Dermis microvascular lymphatic vessel endothelial cell (primary cell): ENCODE measurements at regions not wholly inside any gene's neighbourhood (a gene's known extent, or its start where the extent isn't known, plus 50 kb on each side); places are given as distances from the start of the nearest gene placed in this dataset.
"Not testable (repeated sequence)": the region's sequence is repeated elsewhere in the genome, so short reads cannot be mapped to it uniquely, and the experiment has no call there.

Experiments used
- DNase-seq, 2 donors: peaks; one replicate each; pipeline versions ENCODE4 v3.0.0 to v3.0.0-alpha.2; 2010; ENCODE audit warnings: low read depth in 2 of 2

DNA sequence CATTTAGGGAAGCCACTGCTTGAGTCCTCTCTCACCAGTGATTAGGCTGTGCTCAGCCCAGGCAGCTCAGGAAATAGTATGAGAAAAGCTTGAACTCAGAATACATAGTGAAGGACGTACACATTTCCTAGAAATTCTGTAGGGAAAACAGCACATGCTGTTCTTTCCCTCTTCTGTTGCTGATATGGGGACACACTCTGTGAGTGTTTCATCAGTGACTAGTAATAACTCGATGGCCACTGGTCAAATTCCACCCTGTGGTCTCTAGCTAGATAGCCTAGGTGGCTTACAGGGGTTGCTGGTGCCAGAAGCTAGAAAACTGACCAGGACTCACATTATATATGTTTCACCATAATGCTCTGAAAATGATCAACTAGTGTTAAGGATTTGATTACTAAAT lies 259.8 kb upstream of the SOX4 start:
- no peak for DNase-seq

DNA sequence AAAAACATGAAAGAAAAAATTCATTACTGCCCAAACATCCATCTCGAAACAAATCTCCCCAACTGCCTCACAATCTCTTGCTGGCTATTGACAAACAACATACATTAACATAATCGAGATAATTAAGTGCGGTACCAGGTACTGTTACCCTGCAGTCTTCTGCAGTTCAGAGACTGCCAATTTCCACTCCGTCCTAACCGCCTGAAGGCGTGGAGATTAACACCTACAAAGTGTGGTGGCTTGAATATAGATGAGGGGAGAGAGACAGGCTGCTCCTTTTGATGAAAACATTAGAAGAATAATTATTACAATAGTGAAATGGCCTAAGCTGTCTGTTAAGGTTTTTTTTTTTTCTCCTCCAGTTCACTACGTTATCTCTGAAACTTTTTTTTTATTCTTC lies 258.9 kb upstream of the SOX4 start:
- no peak for DNase-seq

DNA sequence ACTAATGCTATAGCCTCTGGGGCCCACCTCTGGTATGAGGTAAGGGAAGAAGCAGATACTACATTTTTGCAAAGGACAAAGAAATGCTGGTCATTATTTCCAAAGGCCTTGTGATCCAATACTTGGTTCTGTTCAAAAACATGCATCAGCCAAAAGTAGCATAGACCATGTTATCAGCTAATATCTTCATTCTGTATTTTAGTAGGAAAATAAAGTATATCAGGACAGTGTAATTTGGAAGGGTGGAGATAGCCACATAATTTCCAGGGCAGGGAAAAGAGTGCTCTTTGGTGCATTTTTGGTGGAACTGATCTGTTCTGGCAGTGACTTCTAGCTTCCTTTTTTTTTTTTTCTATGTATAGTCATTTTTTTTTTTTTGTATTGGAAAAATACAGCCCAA lies 258.0 kb upstream of the SOX4 start:
- no peak for DNase-seq

DNA sequence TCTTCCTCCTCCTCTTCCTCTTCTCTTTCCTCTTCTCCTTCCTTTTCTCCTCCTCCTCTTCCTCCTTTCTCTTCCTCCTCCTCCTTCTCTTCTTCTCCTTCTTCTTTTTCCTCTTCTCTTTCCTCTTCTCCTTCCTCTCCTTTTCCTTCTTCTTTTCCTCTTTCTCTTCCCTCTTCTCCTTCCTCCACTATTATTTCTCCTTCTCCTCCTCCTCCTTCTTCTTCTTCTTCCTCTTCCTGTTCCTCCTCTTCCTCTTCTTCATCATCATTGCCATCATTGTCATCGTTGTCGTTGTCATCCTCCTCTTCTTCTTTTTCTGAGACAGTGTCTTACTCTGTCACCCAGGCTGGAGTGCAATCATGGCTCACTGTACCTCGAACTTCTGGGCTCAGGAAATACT lies 256.3 kb upstream of the SOX4 start:
- no peak for DNase-seq

DNA sequence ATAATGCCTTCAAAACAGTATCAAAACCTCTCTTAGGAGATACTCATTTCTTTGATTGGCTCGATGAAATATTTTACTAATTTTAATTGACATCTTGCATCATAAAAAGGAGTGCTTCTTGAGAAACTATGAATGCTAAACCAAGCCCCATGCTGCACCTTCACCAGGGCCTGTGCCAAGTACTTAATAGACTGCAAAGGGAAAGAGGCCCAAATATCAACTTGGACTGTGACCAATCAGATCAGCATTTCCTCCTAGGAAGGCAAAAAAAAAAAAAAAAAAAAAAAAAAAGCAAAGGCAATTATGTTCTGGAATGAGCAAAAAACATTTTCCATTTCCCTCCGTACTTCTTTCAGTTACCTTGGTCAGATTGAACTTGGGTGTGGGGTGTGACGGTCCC lies 253.0 kb upstream of the SOX4 start:
- DNase-seq: peak in 1 of 2 donors; percentile 11

DNA sequence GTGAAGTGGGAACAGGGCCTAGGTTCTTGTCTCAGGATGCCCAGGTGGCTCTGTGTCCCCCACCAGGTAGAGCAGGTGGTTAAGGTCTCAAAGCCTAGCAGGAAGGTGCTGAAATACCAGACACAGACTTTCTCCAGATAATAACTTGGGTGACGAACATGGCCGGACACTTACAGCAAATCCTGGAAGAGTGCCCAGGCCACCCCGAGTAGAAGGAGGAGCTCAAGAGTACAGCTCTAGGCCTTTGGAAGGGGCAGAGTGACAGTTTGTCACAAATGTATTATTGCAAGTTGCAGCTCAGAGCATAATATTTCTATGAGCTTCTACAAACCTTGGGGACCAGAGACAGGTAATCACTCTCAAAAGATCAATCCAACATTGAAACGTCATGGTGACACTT lies 251.6 kb upstream of the SOX4 start:
- no peak for DNase-seq

DNA sequence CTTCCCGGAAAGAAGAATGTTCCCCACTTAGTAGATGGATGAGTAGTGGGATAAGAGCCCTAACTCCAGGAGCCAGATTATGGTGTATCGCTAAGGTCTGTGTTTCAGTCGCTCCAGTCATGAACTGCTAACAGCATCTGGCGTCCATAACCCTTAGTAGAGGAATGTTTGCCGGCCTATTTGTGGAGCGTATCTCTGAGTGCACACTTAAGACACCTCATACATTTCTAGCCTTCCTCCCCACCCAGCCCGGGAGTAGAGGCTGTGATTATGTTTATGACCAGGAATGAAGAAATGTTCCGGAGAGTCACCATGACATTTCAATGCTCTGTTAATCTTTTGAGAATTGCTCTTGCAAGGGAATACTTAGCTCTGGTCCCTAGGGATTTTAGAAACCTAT lies 251.1 kb upstream of the SOX4 start:
- DNase-seq: no peak

DNA sequence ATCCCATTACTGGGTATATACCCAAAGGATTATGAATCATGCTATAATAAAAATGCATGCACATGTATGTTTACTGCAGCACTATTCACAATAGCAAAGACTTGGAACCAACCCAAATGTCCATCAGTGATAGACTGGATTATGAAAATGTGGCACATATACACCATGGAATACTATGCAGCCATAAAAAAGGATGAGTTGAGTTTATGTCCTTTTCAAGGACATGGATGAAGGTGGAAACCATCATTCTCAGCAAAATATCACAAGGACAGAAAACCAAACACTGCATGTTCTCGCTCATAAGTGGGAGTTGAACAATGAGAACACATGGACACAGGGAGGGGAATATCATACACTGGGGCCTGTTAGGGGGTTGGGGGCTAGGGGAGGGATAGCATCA lies 247.8 kb upstream of the SOX4 start:
- not testable (repeated sequence) for DNase-seq

DNA sequence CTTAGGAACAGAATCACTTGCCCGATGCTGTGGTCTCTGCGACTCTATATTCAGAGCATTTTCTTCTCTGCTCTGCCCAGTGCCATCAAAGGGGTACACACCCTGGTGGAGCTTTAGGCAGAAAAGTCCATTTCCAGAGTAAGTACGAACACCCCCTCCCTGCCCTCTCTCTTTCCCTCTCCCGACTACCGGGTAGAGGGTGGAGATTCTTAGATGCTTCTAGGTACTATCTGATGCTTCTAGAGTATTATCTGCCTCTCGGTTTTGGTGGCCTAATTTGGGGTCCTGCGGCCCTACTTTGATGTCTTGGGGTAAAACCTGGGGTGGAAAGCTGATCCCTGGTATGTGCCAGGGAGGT lies 245.4 kb upstream of the SOX4 start:
- DNase-seq: no peak

DNA sequence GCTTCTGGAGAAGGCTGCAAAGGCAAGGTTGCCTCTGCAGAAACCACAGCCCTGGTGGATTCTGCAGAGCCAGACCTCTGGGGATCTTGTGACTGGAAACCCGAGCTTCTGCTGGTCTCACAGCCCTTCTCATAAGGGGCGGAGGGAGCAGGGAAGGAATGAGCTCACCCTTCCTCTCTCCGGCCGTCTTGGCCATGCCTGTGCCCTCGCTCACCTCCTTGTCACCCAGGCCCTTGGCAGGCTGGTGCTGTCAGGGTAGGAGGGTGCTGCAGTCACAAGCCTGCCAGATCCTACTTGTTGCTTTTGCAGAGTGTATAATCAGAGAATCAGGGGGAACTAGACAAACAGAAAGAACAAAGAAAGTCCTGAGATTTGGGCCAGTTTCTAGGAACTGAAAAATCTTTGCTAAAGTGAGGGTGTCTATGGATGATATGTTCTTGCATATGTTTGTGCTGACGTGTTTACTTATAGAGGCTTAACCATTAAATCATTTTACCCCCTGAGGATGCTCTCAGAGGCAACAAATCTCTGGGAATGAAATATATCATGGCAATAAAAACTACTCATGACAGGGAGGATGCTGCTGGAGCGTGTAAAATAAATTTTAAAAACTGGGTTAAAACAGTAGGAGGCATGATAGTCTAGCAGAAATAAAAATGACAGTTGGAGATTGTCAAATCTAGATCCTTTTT lies 244.9 kb upstream of the SOX4 start:
- peak in 1 of 2 donors; percentile 12 for DNase-seq

DNA sequence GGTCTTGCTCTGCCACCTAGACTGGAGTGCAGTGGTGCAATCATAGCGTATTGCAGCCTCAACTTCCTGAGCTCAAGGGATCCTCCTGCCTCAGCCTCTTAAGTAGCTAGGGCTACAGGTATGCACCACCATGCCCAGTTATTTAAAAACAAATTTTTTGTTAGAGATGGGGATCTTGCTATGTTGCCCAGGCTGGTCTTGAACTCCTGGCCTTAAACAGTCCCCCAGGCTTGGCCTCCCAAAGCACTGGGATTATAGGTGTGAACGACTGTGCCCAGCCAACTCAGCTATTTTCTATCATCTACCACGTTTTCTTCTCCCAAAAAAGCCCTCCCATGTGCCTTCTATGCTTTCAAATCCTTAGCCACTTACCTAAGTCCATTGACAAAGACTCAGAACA lies 243.7 kb upstream of the SOX4 start:
- no peak for DNase-seq

DNA sequence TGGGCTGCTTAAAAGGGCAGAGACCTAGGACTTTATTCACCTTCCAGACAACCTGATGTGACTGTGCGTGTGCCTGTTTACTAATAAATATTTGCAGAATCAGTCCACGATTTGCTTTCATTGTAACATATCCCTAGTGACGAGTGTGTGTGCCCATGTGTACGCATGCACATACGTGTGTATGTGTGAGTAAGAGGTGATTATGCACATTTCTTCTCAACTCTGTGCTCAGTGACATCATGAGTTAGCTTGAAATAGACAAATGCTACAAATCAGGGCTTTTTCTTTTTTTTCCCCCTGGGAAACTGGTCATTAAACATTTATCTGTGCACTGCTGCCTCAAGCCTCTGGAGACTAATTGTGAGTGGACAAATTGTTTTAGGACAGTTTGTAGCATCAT lies 242.6 kb upstream of the SOX4 start:
- no peak for DNase-seq

DNA sequence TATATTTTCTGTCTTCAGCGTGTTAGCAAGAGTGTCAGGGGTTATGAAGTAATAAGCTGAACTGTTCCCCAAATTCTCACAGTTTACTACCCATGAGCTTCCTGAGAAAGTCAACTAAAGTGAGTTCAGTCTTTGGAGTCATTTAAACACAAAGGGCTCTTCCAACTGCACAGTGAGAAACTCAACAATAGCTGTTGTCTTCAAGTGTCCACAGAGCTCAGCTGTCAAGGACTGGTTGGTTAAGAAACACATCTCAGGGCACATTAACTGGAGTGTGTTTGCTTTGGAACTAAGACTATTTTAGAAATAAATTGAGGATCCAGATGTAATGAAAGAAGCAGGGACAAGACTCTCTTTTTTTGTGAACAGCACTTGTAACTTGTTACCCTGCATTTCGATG lies 241.4 kb upstream of the SOX4 start:
- DNase-seq: no peak

DNA sequence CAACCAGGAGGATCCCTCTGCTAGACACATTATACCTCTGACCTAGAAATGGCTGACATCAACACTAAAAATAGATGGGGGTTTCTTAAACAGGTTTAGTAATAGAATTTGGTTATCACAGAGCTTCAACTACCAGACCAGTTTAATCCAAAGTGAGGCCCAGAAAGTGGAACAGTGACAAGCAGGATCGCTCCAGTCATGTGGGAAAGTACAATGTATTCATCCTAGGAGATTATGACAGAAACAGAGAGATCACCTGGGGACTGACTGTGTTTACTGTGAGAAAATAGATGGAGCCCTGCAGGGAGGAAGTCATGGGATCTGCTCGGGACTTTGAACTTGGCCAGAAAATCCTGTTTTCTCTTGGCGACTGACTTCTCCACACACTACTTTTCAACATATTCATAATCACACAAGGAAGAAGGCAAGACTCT lies 238.7 kb upstream of the SOX4 start:
- peak; percentile 11 to 17 for DNase-seq

DNA sequence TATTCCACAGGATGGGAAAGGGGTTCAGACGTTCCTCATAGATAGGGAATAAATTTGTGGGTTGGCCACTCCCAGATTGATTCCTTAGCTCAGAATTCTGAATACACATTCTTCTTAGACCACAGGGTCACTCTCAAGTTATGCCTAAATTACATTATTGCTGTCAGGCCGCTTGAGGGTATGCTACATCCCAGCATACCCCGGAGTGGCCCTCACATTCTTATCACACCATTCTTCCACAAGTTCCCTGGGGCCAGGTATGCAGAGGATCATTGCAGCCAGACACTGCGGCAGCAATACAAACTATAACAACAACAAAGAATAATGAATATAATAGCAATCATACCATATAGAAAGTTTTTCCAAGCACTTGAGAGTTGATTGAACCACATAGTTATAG lies 237.9 kb upstream of the SOX4 start:
- no peak for DNase-seq

DNA sequence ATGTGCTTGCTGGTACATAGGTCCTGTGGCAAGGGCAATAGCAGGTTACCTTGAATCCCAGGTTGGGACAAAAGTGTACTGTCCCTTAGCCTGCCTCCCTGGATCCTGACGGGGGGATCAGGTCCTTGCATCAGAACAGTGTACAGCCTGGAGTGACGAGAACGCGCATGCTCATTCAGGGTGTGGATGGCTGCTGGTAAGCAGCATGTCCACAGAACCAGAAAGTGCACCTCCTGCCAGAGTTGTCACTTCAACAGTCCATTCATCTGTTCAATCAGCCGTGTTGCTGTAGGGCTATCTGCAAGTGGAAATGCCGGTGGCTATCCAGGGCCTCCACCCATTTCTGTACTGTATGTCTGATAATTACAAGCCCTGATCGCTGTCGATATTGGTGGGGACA lies 236.3 kb upstream of the SOX4 start:
- no peak for DNase-seq

DNA sequence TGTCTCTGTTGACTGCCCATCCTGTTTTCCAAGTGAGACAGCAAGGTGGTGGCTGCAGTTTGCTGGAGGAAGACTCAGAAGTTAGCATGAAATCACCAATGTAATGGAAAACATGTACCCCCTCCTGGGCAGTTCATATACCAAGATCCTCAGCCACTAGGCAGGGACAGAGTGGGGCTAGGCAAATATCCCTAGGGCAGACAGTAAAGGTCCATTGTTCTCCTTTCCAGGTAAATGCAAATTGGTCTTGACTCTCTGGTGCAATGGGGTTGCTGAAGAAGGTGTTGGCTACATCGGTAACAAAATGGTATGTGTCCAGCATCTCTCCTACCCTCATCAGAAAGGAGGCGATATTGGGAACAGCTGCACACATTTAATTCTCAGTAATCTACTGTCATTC lies 233.6 kb upstream of the SOX4 start:
- no peak for DNase-seq

DNA sequence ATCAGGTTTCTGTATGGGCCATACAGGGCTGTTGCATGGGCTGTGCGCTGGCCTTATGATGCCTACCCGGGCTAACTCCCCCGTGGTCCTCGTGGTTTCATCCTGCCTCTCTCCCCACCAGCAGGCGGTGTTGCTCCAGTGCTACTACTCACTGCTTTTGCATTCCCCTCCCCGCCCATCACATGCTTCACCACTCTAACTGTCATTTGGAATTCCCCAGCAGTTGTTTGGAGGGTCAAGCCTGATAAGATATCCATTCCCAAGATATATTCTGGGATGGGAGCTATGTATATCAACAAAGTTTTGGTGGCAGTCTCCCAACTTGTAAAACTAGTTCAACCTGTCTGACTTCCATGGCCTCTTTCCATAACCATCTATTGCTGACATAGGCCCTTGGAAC lies 233.2 kb upstream of the SOX4 start:
- no peak for DNase-seq

DNA sequence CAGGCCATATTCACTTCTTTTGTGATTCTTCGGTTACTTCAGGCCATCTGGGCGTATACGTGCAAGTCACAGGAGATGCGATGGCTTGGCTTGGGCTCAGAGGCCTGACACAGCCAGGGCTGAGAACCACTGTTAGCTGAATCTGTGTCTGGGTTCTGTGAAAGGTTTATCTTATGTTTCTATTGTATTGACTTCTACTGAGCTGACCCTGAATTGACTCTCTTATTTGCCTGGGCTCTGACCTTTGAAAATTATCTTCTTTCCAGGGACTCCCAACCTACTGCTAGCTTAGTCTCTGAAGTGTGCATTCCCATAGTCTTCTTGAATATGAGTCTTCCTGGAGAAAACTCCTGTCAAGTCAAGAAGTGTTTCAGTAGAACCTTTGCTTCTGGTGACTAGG lies 226.4 kb upstream of the SOX4 start:
- DNase-seq: no peak

DNA sequence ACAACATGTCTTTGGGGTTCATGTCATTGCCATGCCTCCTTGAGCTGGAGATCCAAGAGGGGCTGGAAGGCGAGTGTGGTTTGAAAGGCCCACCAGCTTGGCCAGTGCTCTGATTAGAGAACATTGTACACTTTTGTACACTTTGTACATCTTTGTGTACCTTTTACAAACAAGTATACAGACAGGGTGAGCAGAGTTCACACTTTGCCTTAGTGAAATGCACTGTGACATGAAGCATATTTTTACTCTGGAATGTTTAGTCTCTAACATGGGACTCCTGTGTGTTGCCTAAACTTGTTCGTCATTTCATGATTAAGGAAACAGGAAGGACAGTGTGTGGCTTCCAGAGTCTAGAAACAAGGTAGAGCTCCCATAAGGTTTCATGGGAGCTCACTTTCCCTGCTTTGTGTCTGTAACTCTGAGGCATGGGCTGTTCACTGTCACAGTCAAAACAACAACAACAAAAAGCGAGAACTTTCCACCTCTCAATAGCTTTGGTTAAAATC lies 225.8 kb upstream of the SOX4 start:
- no peak for DNase-seq

DNA sequence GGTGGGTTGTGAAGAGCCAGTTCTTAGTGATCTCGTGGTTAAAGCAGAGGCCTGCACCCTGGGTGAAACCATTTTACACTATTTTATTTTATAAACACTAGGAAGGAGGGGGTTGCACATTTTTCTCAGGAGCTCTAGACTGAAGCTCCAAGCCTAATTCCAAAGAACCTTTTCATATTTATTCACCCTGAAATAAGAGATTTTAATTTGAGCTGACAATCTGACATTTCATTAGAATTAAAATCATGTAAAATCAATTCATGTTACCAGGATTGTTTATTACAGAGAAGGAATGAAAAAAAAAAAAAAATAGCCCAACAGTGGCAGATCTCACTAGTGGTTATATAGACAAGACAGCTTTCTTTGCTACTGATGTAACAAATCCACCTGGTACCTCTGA lies 222.5 kb upstream of the SOX4 start:
- no peak for DNase-seq

DNA sequence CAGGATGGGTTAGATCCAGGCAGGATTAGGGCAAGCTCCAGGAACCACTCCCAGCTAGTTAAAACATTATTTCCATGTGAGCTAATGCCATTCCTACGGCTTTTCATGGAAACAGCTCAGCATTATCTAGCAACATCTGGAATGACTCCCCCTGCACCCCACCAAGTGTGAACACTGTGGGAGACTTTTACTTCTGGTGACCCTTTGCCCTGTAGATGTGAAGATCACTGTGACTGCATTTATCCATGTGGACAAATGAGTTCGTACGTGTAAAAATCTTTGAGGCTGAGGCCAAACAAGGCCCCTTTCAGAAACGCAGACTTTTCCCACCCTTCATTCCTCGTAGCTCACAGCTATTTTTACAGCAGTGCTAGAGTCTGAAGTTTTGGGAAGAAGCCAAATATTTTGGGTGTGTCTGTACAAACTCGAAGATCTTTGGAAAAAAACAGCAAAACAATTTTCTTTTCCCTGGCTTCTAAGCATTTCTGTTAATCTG lies 221.8 kb upstream of the SOX4 start:
- no peak for DNase-seq

DNA sequence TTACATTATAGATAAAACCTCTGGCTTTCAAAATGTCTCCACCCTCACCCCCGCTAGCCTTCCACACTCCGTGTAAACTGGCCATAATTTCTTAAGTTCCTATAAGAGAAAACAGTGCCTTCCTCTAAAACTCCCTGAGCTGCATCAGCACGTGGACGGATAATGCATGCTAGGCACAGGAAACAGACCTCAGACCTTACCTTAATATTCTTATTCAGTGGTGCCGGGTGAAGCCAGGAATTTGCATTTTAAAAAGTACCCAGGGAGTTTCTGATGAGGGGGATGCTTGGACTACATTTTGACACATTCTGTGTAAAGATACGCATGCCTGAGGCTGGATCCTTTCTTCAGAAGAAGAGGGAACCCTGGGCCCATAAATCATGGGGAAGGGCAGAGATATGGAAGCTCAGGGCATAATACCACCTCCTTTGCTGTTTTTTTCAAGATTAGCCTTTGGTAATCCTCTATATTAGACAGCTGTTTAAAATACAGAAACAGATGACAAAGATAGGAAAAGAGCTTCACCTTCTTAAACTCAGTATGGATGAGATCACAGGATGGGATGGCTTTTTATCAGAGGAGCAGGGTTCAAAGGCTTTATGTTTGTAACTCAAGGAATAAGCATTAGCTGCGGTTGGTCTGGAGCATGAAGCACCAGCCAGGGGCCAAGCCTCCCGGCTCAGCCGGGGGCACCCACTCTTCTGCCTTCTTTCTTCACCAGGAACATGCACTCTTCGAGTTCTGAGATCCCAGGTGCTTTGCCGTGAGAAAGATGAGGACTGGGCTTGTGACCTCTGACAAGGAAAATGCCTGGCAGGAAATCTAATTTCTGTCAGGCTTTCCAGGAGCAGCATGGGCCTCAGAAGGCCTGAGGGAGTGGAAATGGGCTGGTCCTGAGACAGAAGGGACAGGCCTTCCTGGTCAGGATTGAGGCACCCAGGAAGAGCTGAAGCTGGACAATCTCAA lies 218.1 kb upstream of the SOX4 start:
- DNase-seq: no peak
